HUES48 (cell line): ENCODE measurements at regions not wholly inside any gene's neighbourhood (a gene's known extent, or its start where the extent isn't known, plus 50 kb on each side); places are given as distances from the start of the nearest gene placed in this dataset.

Source experiments
- H3K27ac ChIP-seq: one replicate; pipeline ENCODE4 v1.7.0; 2013; ENCODE audit warnings: low read depth, low read length, inconsistent platforms
- H3K27me3 ChIP-seq: 2 replicates; pipeline ENCODE4 v1.6.1; 2013; ENCODE audit warnings: mild to moderate bottlenecking, low read length; ENCODE audit not compliant: control insufficient read depth, insufficient read depth
- H3K36me3 ChIP-seq: 2 replicates; pipeline ENCODE4 v1.6.1; 2013; ENCODE audit warnings: low read length; ENCODE audit not compliant: control insufficient read depth, insufficient read depth
- H3K4me1 ChIP-seq: 2 replicates; pipeline ENCODE4 v1.6.1; 2013; ENCODE audit warnings: mild to moderate bottlenecking, low read length; ENCODE audit not compliant: control insufficient read depth, insufficient read depth
- H3K4me3 ChIP-seq: 2 replicates; pipeline ENCODE4 v1.5.1; 2013; ENCODE audit warnings: mild to moderate bottlenecking, low read depth, low read length
- H3K9ac ChIP-seq: 2 replicates; pipeline ENCODE4 v1.6.1; 2013; ENCODE audit warnings: mild to moderate bottlenecking, low read depth, low read length, moderate library complexity
- H3K9me3 ChIP-seq: 2 replicates; pipeline ENCODE4 v1.6.1; 2013; ENCODE audit warnings: low read length; ENCODE audit not compliant: control insufficient read depth, insufficient read depth

- no peak overlapping the region for H3K4me3 ChIP-seq
- H3K4me1 ChIP-seq = peaks cover 28% of the 10 kb centered on the region
- no peaks in the 10 kb centered on the region for H3K9me3 ChIP-seq
- H3K27me3 ChIP-seq = no peaks in the 10 kb centered on the region
- no peak overlapping the region for H3K27ac ChIP-seq
- H3K9ac ChIP-seq = no peak overlapping the region
- H3K36me3 ChIP-seq = no peaks in the 10 kb centered on the region
Observed at GRCh38 chr1:222073307-222073995, 331.6 kb upstream of the DUSP10 start.

- no peaks in the 10 kb centered on the region for H3K36me3 ChIP-seq
- no peaks in the 10 kb centered on the region for H3K9me3 ChIP-seq
- H3K27ac ChIP-seq = peak overlapping the region; percentile 50
- H3K4me1 ChIP-seq = peaks cover 16% of the 10 kb centered on the region
- no peaks in the 10 kb centered on the region for H3K27me3 ChIP-seq
- H3K4me3 ChIP-seq = no peak overlapping the region
- no peak overlapping the region for H3K9ac ChIP-seq
Observed at GRCh38 chr1:222071387-222071786, 329.5 kb upstream of the DUSP10 start.

- Histone ChIP-seq H3K4me3 (no peak overlapping the region), H3K4me1 (peaks cover 16% of the 10 kb centered on the region), H3K36me3 (no peaks in the 10 kb centered on the region), H3K9ac (no peak overlapping the region), H3K27me3 (no peaks in the 10 kb centered on the region), H3K27ac (no peak overlapping the region), H3K9me3 (peaks cover 18% of the 10 kb centered on the region; the same call in 1 of the 2 replicates)
Observed at GRCh38 chr1:222068937-222069336, 327.0 kb upstream of the DUSP10 start.

GRCh38 chr1:222068101-222068500 is 326.2 kb upstream of the DUSP10 start:
- Histone ChIP-seq H3K27me3 (no peaks in the 10 kb centered on the region), H3K9ac (no peak overlapping the region), H3K9me3 (peaks cover 18% of the 10 kb centered on the region; the same call in 1 of the 2 replicates), H3K4me3 (no peak overlapping the region), H3K27ac (no peak overlapping the region), H3K4me1 (peaks cover 16% of the 10 kb centered on the region), H3K36me3 (no peaks in the 10 kb centered on the region)

- Histone ChIP-seq H3K9ac (no peak overlapping the region), H3K9me3 (peaks cover 18% of the 10 kb centered on the region; the same call in 1 of the 2 replicates), H3K4me3 (no peak overlapping the region), H3K4me1 (peaks cover 9% of the 10 kb centered on the region), H3K27ac (no peak overlapping the region), H3K36me3 (no peaks in the 10 kb centered on the region), H3K27me3 (no peaks in the 10 kb centered on the region)
Observed at GRCh38 chr1:222066539-222066938, 324.6 kb upstream of the DUSP10 start.

GRCh38 chr1:222065234-222065633 is 323.3 kb upstream of the DUSP10 start:
- H3K9ac ChIP-seq = no peak overlapping the region
- H3K9me3 ChIP-seq = peaks cover 18% of the 10 kb centered on the region; the same call in 1 of the 2 replicates
- no peaks in the 10 kb centered on the region for H3K4me1 ChIP-seq
- H3K27ac ChIP-seq = no peak overlapping the region
- H3K4me3 ChIP-seq = no peak overlapping the region
- H3K36me3 ChIP-seq = no peaks in the 10 kb centered on the region
- H3K27me3 ChIP-seq = no peaks in the 10 kb centered on the region

GRCh38 chr1:222064388-222065211 is 322.7 kb upstream of the DUSP10 start:
- Histone ChIP-seq H3K9me3 (peaks cover 18% of the 10 kb centered on the region; the same call in 1 of the 2 replicates), H3K9ac (no peak overlapping the region), H3K4me3 (no peak overlapping the region), H3K27me3 (no peaks in the 10 kb centered on the region), H3K4me1 (no peaks in the 10 kb centered on the region), H3K27ac (no peak overlapping the region), H3K36me3 (no peaks in the 10 kb centered on the region)

GRCh38 chr1:222062640-222063039 is 320.8 kb upstream of the DUSP10 start:
- H3K4me1 ChIP-seq = no peaks in the 10 kb centered on the region
- H3K27ac ChIP-seq = no peak overlapping the region
- H3K9me3 ChIP-seq = peaks cover 18% of the 10 kb centered on the region; the same call in 1 of the 2 replicates
- H3K27me3 ChIP-seq = no peaks in the 10 kb centered on the region
- no peak overlapping the region for H3K9ac ChIP-seq
- no peak overlapping the region for H3K4me3 ChIP-seq
- no peaks in the 10 kb centered on the region for H3K36me3 ChIP-seq

- no peaks in the 10 kb centered on the region for H3K36me3 ChIP-seq
- H3K9ac ChIP-seq = no peak overlapping the region
- no peak overlapping the region for H3K27ac ChIP-seq
- peaks cover 18% of the 10 kb centered on the region; the same call in 1 of the 2 replicates for H3K9me3 ChIP-seq
- H3K27me3 ChIP-seq = no peaks in the 10 kb centered on the region
- H3K4me1 ChIP-seq = no peaks in the 10 kb centered on the region
- no peak overlapping the region for H3K4me3 ChIP-seq
Observed at GRCh38 chr1:222061711-222062359, 319.9 kb upstream of the DUSP10 start.

- no peak overlapping the region for H3K4me3 ChIP-seq
- H3K36me3 ChIP-seq = no peaks in the 10 kb centered on the region
- H3K4me1 ChIP-seq = no peaks in the 10 kb centered on the region
- peaks cover 13% of the 10 kb centered on the region; the same call in 1 of the 2 replicates for H3K9me3 ChIP-seq
- no peak overlapping the region for H3K27ac ChIP-seq
- no peak overlapping the region for H3K9ac ChIP-seq
- no peaks in the 10 kb centered on the region for H3K27me3 ChIP-seq
Observed at GRCh38 chr1:222060210-222060916, 318.5 kb upstream of the DUSP10 start.
